Raji (cell line): ENCODE measurements at regions not wholly inside any gene's neighbourhood (a gene's known extent, or its start where the extent isn't known, plus 50 kb on each side); places are given as distances from the start of the nearest gene placed in this dataset.

Experiments used
- POLR2A ChIP-seq: IDR thresholded peaks from 2 replicates; pipeline ENCODE4 v1.6.1; 2011; ENCODE audit warnings: low read depth, low read length, control low read depth; ENCODE audit not compliant: insufficient read depth

- peak; percentile 84 for TF ChIP-seq POLR2A
Measured at GRCh38 chr1:146386851-146387749, 158.3 kb upstream of the NOTCH2NLA start.

GRCh38 chr1:146376708-146377496 is 148.1 kb upstream of the NOTCH2NLA start:
- peak; percentile 84 for TF ChIP-seq POLR2A

GRCh38 chr1:146376309-146376707 is 147.5 kb upstream of the NOTCH2NLA start:
- TF ChIP-seq POLR2A, result 0 out of 2 replicates have a peak, but pooled peaks have one; percentile 41
